ENCODE measurements at regions not wholly inside any gene's neighbourhood (a gene's known extent, or its start where the extent isn't known, plus 50 kb on each side); places are given as distances from the start of the nearest gene placed in this dataset.

GRCh38 chr13:64305246-64305645 lies 2889.6 kb upstream of the PCDH20 start:
- TF ChIP-seq CTCF (IDR thresholded peaks at IDR 0.05; ENCODE audit: extremely low read depth in 1 of 2, insufficient read depth in 1 of 2, low read depth in 1 of 2, low read length in 2 of 2), result no peak
- no peak for TF ChIP-seq POLR2A (IDR thresholded peaks at IDR 0.05; ENCODE audit: low read depth, low read length)
- no peak for TF ChIP-seq EZH2 (IDR thresholded peaks at IDR 0.05; ENCODE audit: borderline replicate concordance, low read depth, low read length, severe bottlenecking)
- no peak for TF ChIP-seq GATA2 (IDR thresholded peaks at IDR 0.05; ENCODE audit: insufficient read depth, insufficient read length, low read depth, low read length)
- no peak for TF ChIP-seq JUN (IDR thresholded peaks at IDR 0.05; ENCODE audit: borderline replicate concordance, insufficient read depth, insufficient read length, low read depth)
- no peak for TF ChIP-seq FOS (IDR thresholded peaks at IDR 0.05; ENCODE audit: borderline replicate concordance, insufficient read depth, low read length)
- TF ChIP-seq POLR2AphosphoS5 (IDR thresholded peaks at IDR 0.05; ENCODE audit: insufficient read depth, low read depth, low read length), result no peak
- TF ChIP-seq MYC (IDR thresholded peaks at IDR 0.05; ENCODE audit: low read depth, low read length), result no peak

All from endothelial cell of umbilical vein (primary cell).